ENCODE measurements at regions not wholly inside any gene's neighbourhood (a gene's known extent, or its start where the extent isn't known, plus 50 kb on each side); places are given as distances from the start of the nearest gene placed in this dataset.

DNA sequence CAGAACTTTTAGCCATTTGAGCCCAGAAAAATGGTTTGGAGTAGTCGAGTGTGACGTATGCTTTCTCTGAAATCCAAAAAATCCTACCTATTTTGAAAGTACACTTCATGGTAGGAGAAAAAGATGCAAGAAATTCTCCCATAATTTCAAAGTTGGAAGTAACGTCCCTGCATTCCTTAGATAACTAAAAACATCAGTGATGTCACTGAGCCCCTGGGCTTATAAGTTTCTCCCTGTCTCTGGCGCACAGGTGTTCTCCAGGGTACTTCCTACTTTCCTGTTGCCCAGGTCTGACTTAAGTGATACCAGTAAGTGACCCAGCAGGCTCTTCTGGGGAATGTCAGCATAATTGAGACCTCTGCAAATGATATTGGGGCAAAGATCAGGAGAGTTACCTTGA lies 90.5 kb upstream of the WDR1 start:
- H3K9me3 ChIP-seq (ENCODE audit: control extremely low read depth in 1 of 5, control insufficient read depth in 4 of 5, insufficient read depth in 2 of 5, low read depth in 1 of 5, low read length in 4 of 5), result no peaks in the 10 kb centered on the region
- no peaks in the 10 kb centered on the region for H3K36me3 ChIP-seq (ENCODE audit: control insufficient read depth in 4 of 4, insufficient read depth in 4 of 4, low read length in 3 of 4)
- CTCF ChIA-PET, result no interaction called here
- no peaks in the 10 kb centered on the region for H3K4me1 ChIP-seq (ENCODE audit: control extremely low read depth in 1 of 4, control insufficient read depth in 4 of 4, insufficient read depth in 4 of 4, low read length in 3 of 4)
- no peak overlapping the region for H3K4me3 ChIP-seq (ENCODE audit: control insufficient read depth in 1 of 7, extremely low read depth in 1 of 7, insufficient read depth in 4 of 7, low read depth in 2 of 7, low read length in 6 of 7)
- DNase-seq, result no peak
- H3K27ac ChIP-seq (ENCODE audit: insufficient read depth in 1 of 2, low read depth in 1 of 2, low read length in 2 of 2, poor library complexity in 1 of 2, severe bottlenecking in 2 of 2), result no peak overlapping the region
- peaks cover 0 to 5% (median 0%) of the 10 kb centered on the region in 5 experiments for H3K27me3 ChIP-seq (replicated peaks in 2 of 5; ENCODE audit: control insufficient read depth in 4 of 5, insufficient read depth in 5 of 5, low read length in 4 of 5)
- WGBS (ENCODE audit: insufficient coverage), result 93% methylated on average over 2 of the region's 4 CpGs
- POLR2A ChIA-PET, result no interaction called here

DNA sequence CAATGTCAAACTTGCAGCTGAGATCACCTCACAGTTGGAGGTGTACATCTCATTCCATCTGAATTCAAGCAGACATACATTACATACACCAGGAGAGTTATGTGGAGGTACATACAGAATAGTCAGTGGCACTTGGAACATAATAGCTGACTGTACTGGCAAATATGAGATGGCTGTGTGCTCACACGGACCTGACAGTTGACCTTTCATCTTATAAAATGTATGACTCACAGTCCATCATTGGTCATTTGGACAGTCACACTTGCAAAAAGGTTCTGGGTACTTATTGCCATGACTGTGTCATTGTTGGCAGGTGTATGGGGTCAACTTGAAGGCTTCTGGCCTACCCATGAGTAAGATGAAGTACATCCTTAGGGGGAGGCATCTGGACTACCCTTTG lies 88.6 kb upstream of the WDR1 start:
- 100% methylated on average over 1 of the region's 1 CpG for WGBS (ENCODE audit: insufficient coverage)
- Histone ChIP-seq H3K36me3 (ENCODE audit: control insufficient read depth in 4 of 4, insufficient read depth in 4 of 4, low read length in 3 of 4) (no peaks in the 10 kb centered on the region), H3K4me1 (ENCODE audit: control extremely low read depth in 1 of 4, control insufficient read depth in 4 of 4, insufficient read depth in 4 of 4, low read length in 3 of 4) (no peaks in the 10 kb centered on the region), H3K4me3 (ENCODE audit: control insufficient read depth in 1 of 7, extremely low read depth in 1 of 7, insufficient read depth in 4 of 7, low read depth in 2 of 7, low read length in 6 of 7) (no peak overlapping the region), H3K9me3 (ENCODE audit: control extremely low read depth in 1 of 5, control insufficient read depth in 4 of 5, insufficient read depth in 2 of 5, low read depth in 1 of 5, low read length in 4 of 5) (no peaks in the 10 kb centered on the region), H3K27me3 (replicated peaks in 2 of 5; ENCODE audit: control insufficient read depth in 4 of 5, insufficient read depth in 5 of 5, low read length in 4 of 5) (peaks cover 0 to 5% (median 0%) of the 10 kb centered on the region in 5 experiments), H3K27ac (ENCODE audit: insufficient read depth in 1 of 2, low read depth in 1 of 2, low read length in 2 of 2, poor library complexity in 1 of 2, severe bottlenecking in 2 of 2) (no peak overlapping the region)
- no peak for DNase-seq
- POLR2A ChIA-PET, result no interaction called here
- CTCF ChIA-PET, result interaction anchor here (0.5 to 1.3 kb wide), 2 partner anchors 14 to 307 kb away, joined by 3 to 5 read pairs; no protein-coding TSS in a partner anchor

- Histone ChIP-seq H3K9me3 (ENCODE audit: control extremely low read depth in 1 of 5, control insufficient read depth in 4 of 5, insufficient read depth in 2 of 5, low read depth in 1 of 5, low read length in 4 of 5) (no peaks in the 10 kb centered on the region), H3K4me3 (ENCODE audit: control insufficient read depth in 1 of 7, extremely low read depth in 1 of 7, insufficient read depth in 4 of 7, low read depth in 2 of 7, low read length in 6 of 7) (no peak overlapping the region), H3K27me3 (replicated peaks in 2 of 5; ENCODE audit: control insufficient read depth in 4 of 5, insufficient read depth in 5 of 5, low read length in 4 of 5) (peaks cover 0 to 5% (median 0%) of the 10 kb centered on the region in 5 experiments), H3K4me1 (ENCODE audit: control extremely low read depth in 1 of 4, control insufficient read depth in 4 of 4, insufficient read depth in 4 of 4, low read length in 3 of 4) (no peaks in the 10 kb centered on the region), H3K36me3 (ENCODE audit: control insufficient read depth in 4 of 4, insufficient read depth in 4 of 4, low read length in 3 of 4) (no peaks in the 10 kb centered on the region), H3K27ac (ENCODE audit: insufficient read depth in 1 of 2, low read depth in 1 of 2, low read length in 2 of 2, poor library complexity in 1 of 2, severe bottlenecking in 2 of 2) (no peak overlapping the region)
- ChIA-PET POLR2A (no interaction called here), CTCF (no interaction called here)
- DNase-seq, result no peak
- 98% methylated on average over 8 of the region's 9 CpGs for WGBS (ENCODE audit: insufficient coverage)
Observed at GRCh38 chr4:10204401-10205058, 87.9 kb upstream of the WDR1 start.

DNA sequence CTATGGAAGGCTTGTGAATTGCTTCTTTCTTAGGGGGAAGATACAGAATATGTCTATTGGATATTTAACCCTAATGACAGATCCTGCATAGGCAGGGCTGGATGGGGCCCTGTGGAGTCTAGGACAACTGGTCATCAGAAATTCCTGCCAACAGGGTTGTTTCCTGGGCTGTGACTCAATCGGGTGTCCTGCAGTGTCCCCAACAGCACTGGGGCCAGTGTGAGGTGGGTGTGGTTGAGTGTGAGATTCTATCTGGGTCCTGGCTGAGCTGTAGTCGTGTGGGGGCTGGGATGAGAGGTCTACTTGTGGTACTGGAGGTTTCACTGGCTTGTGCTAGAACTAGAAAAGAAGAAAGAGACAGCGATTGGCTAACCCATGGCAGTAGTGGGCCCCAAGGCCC lies 87.3 kb upstream of the WDR1 start:
- CTCF ChIA-PET, result no interaction called here
- Histone ChIP-seq H3K36me3 (ENCODE audit: control insufficient read depth in 4 of 4, insufficient read depth in 4 of 4, low read length in 3 of 4) (no peaks in the 10 kb centered on the region), H3K27me3 (replicated peaks in 2 of 5; ENCODE audit: control insufficient read depth in 4 of 5, insufficient read depth in 5 of 5, low read length in 4 of 5) (peaks cover 0 to 4% (median 0%) of the 10 kb centered on the region in 5 experiments), H3K27ac (ENCODE audit: insufficient read depth in 1 of 2, low read depth in 1 of 2, low read length in 2 of 2, poor library complexity in 1 of 2, severe bottlenecking in 2 of 2) (no peak overlapping the region), H3K4me1 (ENCODE audit: control extremely low read depth in 1 of 4, control insufficient read depth in 4 of 4, insufficient read depth in 4 of 4, low read length in 3 of 4) (no peaks in the 10 kb centered on the region), H3K4me3 (ENCODE audit: control insufficient read depth in 1 of 7, extremely low read depth in 1 of 7, insufficient read depth in 4 of 7, low read depth in 2 of 7, low read length in 6 of 7) (no peak overlapping the region), H3K9me3 (ENCODE audit: control extremely low read depth in 1 of 5, control insufficient read depth in 4 of 5, insufficient read depth in 2 of 5, low read depth in 1 of 5, low read length in 4 of 5) (no peaks in the 10 kb centered on the region)
- WGBS (ENCODE audit: insufficient coverage), result 85% methylated on average over 2 of the region's 3 CpGs
- no peak for DNase-seq
- POLR2A ChIA-PET, result no interaction called here

GRCh38 chr4:10201381-10202223 lies 85.0 kb upstream of the WDR1 start:
- no peak overlapping the region for H3K27ac ChIP-seq (ENCODE audit: insufficient read depth in 1 of 2, low read depth in 1 of 2, low read length in 2 of 2, poor library complexity in 1 of 2, severe bottlenecking in 2 of 2)
- CTCF ChIA-PET, result interaction anchor here (1.3 kb wide), 1 partner anchor 13 kb away, joined by 3 read pairs; no protein-coding TSS in a partner anchor
- no peaks in the 10 kb centered on the region for H3K36me3 ChIP-seq (ENCODE audit: control insufficient read depth in 4 of 4, insufficient read depth in 4 of 4, low read length in 3 of 4)
- no peaks in the 10 kb centered on the region for H3K27me3 ChIP-seq (replicated peaks in 2 of 5; ENCODE audit: control insufficient read depth in 4 of 5, insufficient read depth in 5 of 5, low read length in 4 of 5)
- no peak overlapping the region for H3K4me3 ChIP-seq (ENCODE audit: control insufficient read depth in 1 of 7, extremely low read depth in 1 of 7, insufficient read depth in 4 of 7, low read depth in 2 of 7, low read length in 6 of 7)
- no peak for DNase-seq
- no peaks in the 10 kb centered on the region for H3K9me3 ChIP-seq (ENCODE audit: control extremely low read depth in 1 of 5, control insufficient read depth in 4 of 5, insufficient read depth in 2 of 5, low read depth in 1 of 5, low read length in 4 of 5)
- WGBS (ENCODE audit: insufficient coverage), result 86% methylated on average over 3 of the region's 4 CpGs
- H3K4me1 ChIP-seq (ENCODE audit: control extremely low read depth in 1 of 4, control insufficient read depth in 4 of 4, insufficient read depth in 4 of 4, low read length in 3 of 4), result no peaks in the 10 kb centered on the region
- POLR2A ChIA-PET, result no interaction called here

- Histone ChIP-seq H3K36me3 (ENCODE audit: control insufficient read depth in 4 of 4, insufficient read depth in 4 of 4, low read length in 3 of 4) (no peaks in the 10 kb centered on the region), H3K9me3 (ENCODE audit: control extremely low read depth in 1 of 5, control insufficient read depth in 4 of 5, insufficient read depth in 2 of 5, low read depth in 1 of 5, low read length in 4 of 5) (no peaks in the 10 kb centered on the region), H3K27ac (ENCODE audit: insufficient read depth in 1 of 2, low read depth in 1 of 2, low read length in 2 of 2, poor library complexity in 1 of 2, severe bottlenecking in 2 of 2) (no peak overlapping the region), H3K27me3 (replicated peaks in 2 of 5; ENCODE audit: control insufficient read depth in 4 of 5, insufficient read depth in 5 of 5, low read length in 4 of 5) (no peaks in the 10 kb centered on the region), H3K4me1 (ENCODE audit: control extremely low read depth in 1 of 4, control insufficient read depth in 4 of 4, insufficient read depth in 4 of 4, low read length in 3 of 4) (no peaks in the 10 kb centered on the region), H3K4me3 (ENCODE audit: control insufficient read depth in 1 of 7, extremely low read depth in 1 of 7, insufficient read depth in 4 of 7, low read depth in 2 of 7, low read length in 6 of 7) (no peak overlapping the region)
- ChIA-PET POLR2A (no interaction called here), CTCF (interaction anchor here (1.3 kb wide), 1 partner anchor 13 kb away, joined by 3 read pairs; no protein-coding TSS in a partner anchor)
- 43% methylated on average over 2 of the region's 3 CpGs for WGBS (ENCODE audit: insufficient coverage)
- DNase-seq, result no peak
Observed at GRCh38 chr4:10200869-10201268, 84.3 kb upstream of the WDR1 start.

- CTCF ChIA-PET, result interaction anchor here (0.7 to 4.0 kb wide), 3 partner anchors 10 to 340 kb away, joined by 3 to 18 read pairs (median 3); no protein-coding TSS in a partner anchor
- WGBS (ENCODE audit: insufficient coverage), result 100% methylated on average over 3 of the region's 6 CpGs
- Histone ChIP-seq H3K27me3 (replicated peaks in 2 of 5; ENCODE audit: control insufficient read depth in 4 of 5, insufficient read depth in 5 of 5, low read length in 4 of 5) (no peaks in the 10 kb centered on the region), H3K27ac (ENCODE audit: insufficient read depth in 1 of 2, low read depth in 1 of 2, low read length in 2 of 2, poor library complexity in 1 of 2, severe bottlenecking in 2 of 2) (no peak overlapping the region), H3K9me3 (ENCODE audit: control extremely low read depth in 1 of 5, control insufficient read depth in 4 of 5, insufficient read depth in 2 of 5, low read depth in 1 of 5, low read length in 4 of 5) (no peaks in the 10 kb centered on the region), H3K4me3 (ENCODE audit: control insufficient read depth in 1 of 7, extremely low read depth in 1 of 7, insufficient read depth in 4 of 7, low read depth in 2 of 7, low read length in 6 of 7) (no peak overlapping the region), H3K4me1 (ENCODE audit: control extremely low read depth in 1 of 4, control insufficient read depth in 4 of 4, insufficient read depth in 4 of 4, low read length in 3 of 4) (no peaks in the 10 kb centered on the region), H3K36me3 (ENCODE audit: control insufficient read depth in 4 of 4, insufficient read depth in 4 of 4, low read length in 3 of 4) (no peaks in the 10 kb centered on the region)
- POLR2A ChIA-PET, result interaction anchor here (0.7 kb wide), 1 partner anchor 25 kb away, joined by 3 read pairs; no protein-coding TSS in a partner anchor
- no peak for DNase-seq
Observed at GRCh38 chr4:10198365-10198764, 81.8 kb upstream of the WDR1 start.
